ENCODE measurements at regions not wholly inside any gene's neighbourhood (a gene's known extent, or its start where the extent isn't known, plus 50 kb on each side); places are given as distances from the start of the nearest gene placed in this dataset.

DNA sequence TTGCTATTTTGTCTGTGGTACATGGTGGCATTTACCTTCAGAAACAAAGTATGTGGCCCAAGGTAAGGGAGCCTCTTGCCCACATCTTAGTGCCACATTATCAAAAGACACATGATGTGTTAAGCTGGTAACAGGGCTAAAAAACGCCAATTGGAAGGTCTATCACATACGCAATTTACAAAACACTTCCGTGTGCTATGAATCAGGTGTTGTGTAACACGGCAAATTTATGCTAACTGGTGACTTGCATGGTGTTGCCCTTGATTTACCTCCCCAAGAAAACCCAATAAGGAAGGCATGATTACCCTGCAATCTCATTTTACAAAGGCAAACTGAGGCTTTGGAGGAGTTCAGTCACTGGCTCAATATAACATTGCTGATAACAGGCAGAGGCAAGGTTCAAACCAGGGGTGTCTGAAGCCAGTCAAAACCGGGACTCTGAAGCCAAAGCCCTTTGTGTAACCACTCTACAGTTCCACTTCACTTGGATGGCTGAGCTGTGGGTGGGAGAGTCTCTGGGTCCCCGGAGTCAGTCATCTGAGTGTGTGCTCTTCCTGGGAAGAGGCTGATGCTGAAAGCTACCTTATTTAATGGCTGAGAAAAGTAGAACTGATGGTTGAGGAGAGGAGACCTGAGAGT lies 103.9 kb upstream of the BCL6 start:
- H3K27ac ChIP-seq = no peak overlapping the region
- no peak for DNase-seq

DNA sequence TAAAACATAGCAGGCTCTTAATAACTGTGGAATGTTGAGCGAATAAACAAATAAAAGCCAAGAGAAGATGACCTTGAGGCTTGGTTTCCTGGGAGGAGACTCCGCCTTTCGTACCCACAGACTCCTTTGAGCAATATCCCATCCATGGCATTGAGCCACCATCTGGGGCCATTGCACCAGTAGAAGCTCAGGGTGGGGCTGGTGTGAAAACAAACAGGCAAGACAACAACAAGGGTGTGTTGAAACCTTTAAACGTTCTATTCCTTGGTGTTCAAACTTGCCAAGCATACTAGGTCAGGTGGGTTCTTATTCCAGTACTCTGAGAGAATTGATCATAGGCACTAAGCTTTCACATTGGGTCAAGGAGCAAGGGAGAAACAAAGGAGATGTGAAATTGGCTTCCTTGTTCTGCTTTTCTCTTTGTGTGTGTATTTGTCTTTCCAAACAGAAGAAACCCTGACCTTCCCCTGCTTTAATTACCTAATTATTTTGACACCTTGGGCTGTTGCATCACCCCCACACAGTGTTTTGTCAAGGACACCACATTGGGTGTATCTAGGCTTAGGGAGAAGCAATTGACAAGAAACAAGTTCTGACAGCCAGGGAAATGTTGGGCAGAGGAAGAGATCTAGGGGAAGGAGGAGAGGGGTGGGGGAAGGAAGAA lies 105.1 kb upstream of the BCL6 start:
- no peak for TF ChIP-seq POLR2A (IDR thresholded peaks at IDR 0.05)
- TF ChIP-seq, protein P1, sequence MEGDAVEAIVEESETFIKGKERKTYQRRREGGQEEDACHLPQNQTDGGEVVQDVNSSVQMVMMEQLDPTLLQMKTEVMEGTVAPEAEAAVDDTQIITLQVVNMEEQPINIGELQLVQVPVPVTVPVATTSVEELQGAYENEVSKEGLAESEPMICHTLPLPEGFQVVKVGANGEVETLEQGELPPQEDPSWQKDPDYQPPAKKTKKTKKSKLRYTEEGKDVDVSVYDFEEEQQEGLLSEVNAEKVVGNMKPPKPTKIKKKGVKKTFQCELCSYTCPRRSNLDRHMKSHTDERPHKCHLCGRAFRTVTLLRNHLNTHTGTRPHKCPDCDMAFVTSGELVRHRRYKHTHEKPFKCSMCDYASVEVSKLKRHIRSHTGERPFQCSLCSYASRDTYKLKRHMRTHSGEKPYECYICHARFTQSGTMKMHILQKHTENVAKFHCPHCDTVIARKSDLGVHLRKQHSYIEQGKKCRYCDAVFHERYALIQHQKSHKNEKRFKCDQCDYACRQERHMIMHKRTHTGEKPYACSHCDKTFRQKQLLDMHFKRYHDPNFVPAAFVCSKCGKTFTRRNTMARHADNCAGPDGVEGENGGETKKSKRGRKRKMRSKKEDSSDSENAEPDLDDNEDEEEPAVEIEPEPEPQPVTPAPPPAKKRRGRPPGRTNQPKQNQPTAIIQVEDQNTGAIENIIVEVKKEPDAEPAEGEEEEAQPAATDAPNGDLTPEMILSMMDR (IDR thresholded peaks at IDR 0.05) = no peak
- H3K27ac ChIP-seq = no peak overlapping the region
- no peaks in the 10 kb centered on the region for H3K4me1 ChIP-seq
- peak in 1 of 3 donors; percentile 53 for DNase-seq
- no peaks in the 10 kb centered on the region for H3K27me3 ChIP-seq
- no peaks in the 10 kb centered on the region for H3K36me3 ChIP-seq
- no peak overlapping the region for H3K4me3 ChIP-seq
- no peaks in the 10 kb centered on the region for H3K9me3 ChIP-seq

More for the DNA sequence above, 103.9 kb upstream of the BCL6 start:
- Histone ChIP-seq H3K27me3 (no peaks in the 10 kb centered on the region), H3K9me3 (no peaks in the 10 kb centered on the region), H3K4me3 (no peak overlapping the region), H3K4me1 (no peaks in the 10 kb centered on the region), H3K36me3 (no peaks in the 10 kb centered on the region)
- TF ChIP-seq, protein P1 (IDR thresholded peaks at IDR 0.05) = no peak
- TF ChIP-seq POLR2A (IDR thresholded peaks at IDR 0.05) = no peak

DNA sequence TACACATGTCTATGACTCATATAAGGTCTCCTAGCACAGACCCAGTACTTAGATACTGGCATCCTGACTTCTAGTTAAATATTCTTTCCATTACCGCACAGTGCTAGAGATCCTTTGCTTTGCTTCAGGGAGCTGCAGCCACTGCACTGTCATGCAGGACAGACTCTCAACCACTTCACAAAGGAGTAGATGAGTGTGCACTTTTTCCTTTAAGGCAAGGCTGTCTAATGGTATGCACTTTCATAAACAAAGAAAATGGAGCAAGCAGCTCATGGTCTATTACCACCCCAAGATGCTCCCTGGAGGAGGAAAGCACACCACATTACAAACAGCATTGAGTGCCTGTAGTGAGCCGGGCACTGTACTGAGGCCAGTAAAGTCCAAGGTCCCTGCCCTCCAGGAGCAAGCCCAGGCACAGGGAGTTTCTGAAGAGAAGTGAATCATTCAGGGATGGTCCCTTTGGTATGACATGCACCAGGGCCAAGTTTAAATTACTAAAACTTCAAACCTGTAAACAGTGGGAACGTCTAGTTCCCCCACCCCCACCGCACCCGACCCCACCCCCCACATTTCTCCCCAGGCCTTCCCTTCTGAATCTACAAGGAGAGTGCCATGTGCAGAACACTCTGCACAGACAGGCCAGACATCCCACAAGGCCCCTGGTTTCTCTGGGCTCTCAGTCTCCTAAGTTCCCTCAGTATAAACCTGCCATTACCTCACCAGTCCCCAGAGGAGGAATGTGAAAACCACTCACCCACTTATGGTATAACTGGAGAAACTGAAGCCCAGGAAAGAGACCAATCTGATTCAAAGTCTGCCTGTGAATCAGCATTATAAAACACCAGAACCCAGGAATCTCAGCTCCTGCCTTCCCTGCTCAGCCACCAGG lies 107.8 kb upstream of the BCL6 start:
- TF ChIP-seq, protein P1 (IDR thresholded peaks at IDR 0.05) = no peak
- no peak for TF ChIP-seq POLR2A (IDR thresholded peaks at IDR 0.05)
- no peaks in the 10 kb centered on the region for H3K36me3 ChIP-seq
- H3K27me3 ChIP-seq = no peaks in the 10 kb centered on the region
- no peaks in the 10 kb centered on the region for H3K4me1 ChIP-seq
- no peaks in the 10 kb centered on the region for H3K9me3 ChIP-seq
- peak overlapping the region in 2 of 4 donors; percentile 27 to 48 for H3K27ac ChIP-seq
- DNase-seq = peak in 2 of 3 donors; percentile 66 to 77
- H3K4me3 ChIP-seq = no peak overlapping the region

DNA sequence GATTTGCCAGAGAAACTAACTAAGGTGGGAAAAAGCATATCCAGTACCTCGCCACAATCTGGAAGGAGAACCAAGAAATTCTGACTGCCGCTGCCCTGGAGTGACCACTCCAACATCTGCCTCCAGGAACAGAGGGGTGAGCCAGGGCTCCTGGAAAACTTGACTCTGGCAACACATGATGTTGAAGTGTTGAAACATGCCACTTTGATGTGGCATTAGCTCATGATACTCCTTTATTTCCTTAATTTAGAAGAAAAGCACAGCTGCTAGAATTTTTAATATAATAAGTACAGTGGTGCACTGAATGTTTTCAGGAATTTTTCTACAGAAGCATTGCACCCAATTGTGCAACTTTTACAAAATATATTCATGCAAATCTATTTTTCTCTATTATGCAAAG lies 109.9 kb upstream of the BCL6 start:
- no peak for TF ChIP-seq POLR2A (IDR thresholded peaks at IDR 0.05)
- TF ChIP-seq, protein P1 (IDR thresholded peaks at IDR 0.05) = no peak
- Histone ChIP-seq H3K36me3 (no peaks in the 10 kb centered on the region), H3K4me1 (no peaks in the 10 kb centered on the region), H3K27ac (no peak overlapping the region), H3K27me3 (no peaks in the 10 kb centered on the region), H3K9me3 (no peaks in the 10 kb centered on the region), H3K4me3 (no peak overlapping the region)
- DNase-seq = no peak

DNA sequence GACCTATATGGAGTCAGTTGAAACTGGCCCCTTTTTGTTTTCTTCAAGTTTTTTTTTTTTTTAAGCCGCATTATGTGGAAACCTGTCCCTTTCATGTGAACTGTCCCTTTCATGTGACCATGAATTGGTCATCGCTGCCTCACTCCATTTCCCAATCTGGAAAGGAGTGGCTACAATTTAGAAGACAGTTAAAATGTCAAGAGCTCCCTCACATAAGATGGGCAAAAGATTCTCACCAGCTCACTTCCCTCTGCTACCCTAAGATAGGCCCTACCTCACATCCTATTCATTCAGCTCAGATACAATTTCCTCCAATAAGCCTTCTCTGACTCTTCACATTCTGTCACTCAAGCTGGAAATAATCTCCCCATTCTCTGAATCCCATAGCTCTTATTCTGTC lies 111.3 kb upstream of the BCL6 start:
- no peak for DNase-seq
- no peaks in the 10 kb centered on the region for H3K9me3 ChIP-seq
- TF ChIP-seq POLR2A (IDR thresholded peaks at IDR 0.05) = no peak
- TF ChIP-seq, protein P1 (IDR thresholded peaks at IDR 0.05) = no peak
- no peak overlapping the region for H3K27ac ChIP-seq
- no peaks in the 10 kb centered on the region for H3K4me1 ChIP-seq
- H3K4me3 ChIP-seq = no peak overlapping the region
- no peaks in the 10 kb centered on the region for H3K36me3 ChIP-seq
- no peaks in the 10 kb centered on the region for H3K27me3 ChIP-seq

Data from Peyer's patch (tissue), 4 donors.